Epithelial cell of esophagus (primary cell): ENCODE measurements at regions not wholly inside any gene's neighbourhood (a gene's known extent, or its start where the extent isn't known, plus 50 kb on each side); places are given as distances from the start of the nearest gene placed in this dataset.

Experiments
- DNase-seq: peaks from one replicate; pipeline ENCODE4 v3.0.0; 2010; ENCODE audit warnings: low read depth
- H3K4me3 ChIP-seq: 2 replicates; pipeline ENCODE4 v1.5.1; 2011; ENCODE audit warnings: mild to moderate bottlenecking, low read length, control low read depth
- CTCF ChIP-seq: IDR thresholded peaks from 2 replicates; pipeline ENCODE4 v1.5.1; 2011; ENCODE audit warnings: low read depth, mild to moderate bottlenecking, low read length, control low read depth, inconsistent platforms; ENCODE audit not compliant: insufficient read depth; ENCODE audit errors: missing control alignments

DNA sequence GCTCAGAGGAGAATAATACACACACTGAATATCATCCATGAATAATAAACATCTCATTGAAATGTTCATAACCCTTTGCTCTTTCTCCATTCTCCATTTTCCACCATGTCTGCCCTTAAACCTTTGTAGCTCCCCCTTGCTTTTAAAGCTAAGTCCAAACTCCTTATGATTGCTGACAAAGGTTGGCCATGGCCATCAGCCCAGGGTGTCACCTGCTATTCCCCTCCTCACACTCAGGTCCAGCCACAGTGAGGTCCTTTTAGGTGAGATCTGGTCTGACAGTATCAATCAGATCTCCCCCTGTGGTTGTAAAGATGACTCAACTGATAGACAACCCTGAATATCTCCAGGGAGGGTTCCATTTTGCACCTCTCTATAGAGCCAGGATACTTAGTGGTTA is 181.5 kb upstream of the PDE1C start:
- no peak overlapping the region for H3K4me3 ChIP-seq
- no peak for TF ChIP-seq CTCF
- no peak for DNase-seq

GRCh38 chr7:32250471-32251260 is 180.5 kb upstream of the PDE1C start:
- no peak overlapping the region for H3K4me3 ChIP-seq
- no peak for TF ChIP-seq CTCF
- DNase-seq = no peak

DNA sequence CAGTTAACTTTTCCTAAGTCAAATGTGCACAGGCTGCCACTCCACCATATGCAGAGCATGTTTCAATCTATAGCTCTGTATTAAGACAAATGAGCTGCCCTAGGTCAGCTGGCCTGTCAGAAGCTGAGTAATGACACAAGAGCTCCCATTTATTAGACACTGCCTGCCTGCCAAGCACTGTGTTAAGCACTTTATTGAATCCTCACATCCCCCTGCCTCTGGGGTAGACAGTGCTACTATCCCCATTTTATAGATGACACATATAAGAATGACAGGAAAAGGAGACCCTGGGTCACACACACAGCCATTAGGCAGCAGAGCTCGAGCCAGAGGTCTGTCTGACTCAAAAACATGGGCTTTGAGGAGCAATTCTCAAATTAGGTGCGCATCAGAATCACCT is 179.8 kb upstream of the PDE1C start:
- no peak for TF ChIP-seq CTCF
- H3K4me3 ChIP-seq = no peak overlapping the region

DNA sequence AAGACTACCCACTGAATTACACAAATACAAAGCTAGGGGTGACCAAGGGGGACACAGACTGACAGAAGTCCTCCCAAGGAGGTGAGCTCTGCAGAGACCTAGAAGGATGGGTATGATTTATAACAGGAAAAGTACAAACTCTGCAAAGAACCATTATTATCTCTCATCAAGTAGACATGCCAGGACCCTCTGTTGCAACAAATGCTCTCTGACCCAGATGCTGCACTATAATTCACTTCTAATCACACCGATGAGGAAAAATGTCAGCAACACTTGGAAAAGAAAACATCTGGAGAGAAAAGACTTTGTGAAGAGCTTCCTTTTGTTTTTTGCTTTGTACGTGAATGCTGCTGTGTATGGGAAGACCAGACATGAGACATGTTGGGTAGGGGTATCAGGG is 178.3 kb upstream of the PDE1C start:
- DNase-seq = no peak
- H3K4me3 ChIP-seq = no peak overlapping the region
- no peak for TF ChIP-seq CTCF

More for the DNA sequence above, 179.8 kb upstream of the PDE1C start:
- DNase-seq = no peak

DNA sequence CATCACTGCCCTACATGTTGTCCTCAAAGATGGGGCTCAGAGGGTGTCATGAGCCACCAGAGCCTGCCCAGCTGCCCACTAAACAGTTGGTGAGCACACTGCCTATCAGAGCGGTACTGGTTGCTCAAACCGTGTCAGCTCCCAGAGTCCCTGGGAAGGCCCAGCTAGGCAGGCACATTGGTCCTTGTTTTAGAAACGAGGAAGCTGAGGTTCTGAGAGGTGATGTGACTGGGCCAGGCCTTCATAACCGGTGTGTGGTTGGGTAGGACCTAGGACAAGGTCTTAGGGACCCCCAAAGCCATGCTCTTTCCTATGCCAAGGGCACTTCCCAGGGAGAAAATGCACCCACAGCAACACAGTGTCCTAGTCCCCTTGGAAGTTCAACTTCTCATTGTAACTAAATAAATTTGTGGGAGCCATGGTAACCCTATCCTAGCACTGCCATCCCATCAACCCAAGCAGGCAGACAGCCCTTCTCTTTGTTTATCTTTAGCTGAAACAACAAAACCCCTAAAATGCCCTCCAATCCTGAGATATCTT is 174.7 kb upstream of the PDE1C start:
- no peak overlapping the region for H3K4me3 ChIP-seq
- no peak for DNase-seq
- no peak for TF ChIP-seq CTCF

GRCh38 chr7:32243687-32244290 is 173.6 kb upstream of the PDE1C start:
- no peak for DNase-seq
- H3K4me3 ChIP-seq = no peak overlapping the region
- no peak for TF ChIP-seq CTCF
